HepG2 (cell line): ENCODE measurements at regions not wholly inside any gene's neighbourhood (a gene's known extent, or its start where the extent isn't known, plus 50 kb on each side); places are given as distances from the start of the nearest gene placed in this dataset.

ENCODE experiments used
- BCL6 ChIP-seq: IDR thresholded peaks from 2 replicates; pipeline ENCODE4 v1.6.1; 2016; ENCODE audit warnings: missing genetic modification reagents, missing compliant biosample characterization
- ELF3 ChIP-seq: IDR thresholded peaks from 2 replicates; pipeline ENCODE4 v1.6.1; 2016; ENCODE audit warnings: missing genetic modification reagents, missing compliant biosample characterization
- FOXJ3 ChIP-seq: sonication (generic); formaldehyde crosslinking; IDR thresholded peaks from 2 replicates; pipeline ENCODE4 v1.4.0; 2020; ENCODE audit warnings: missing genetic modification reagents, mild to moderate bottlenecking, borderline replicate concordance
- FOXP4 ChIP-seq: sonication (generic); formaldehyde crosslinking; IDR thresholded peaks from 2 replicates; pipeline ENCODE4 v1.4.0; 2020; ENCODE audit warnings: missing genetic modification reagents
- HMG20B ChIP-seq: conservative IDR thresholded peaks from 2 replicates; pipeline ENCODE4 v1.6.1; 2016; ENCODE audit warnings: missing genetic modification reagents, missing compliant biosample characterization
- HMGXB3 ChIP-seq: sonication (generic); formaldehyde crosslinking; IDR thresholded peaks from 2 replicates; pipeline ENCODE4 v1.4.0; 2020; ENCODE audit warnings: missing genetic modification reagents, borderline replicate concordance
- KLF12 ChIP-seq: sonication (generic); formaldehyde crosslinking; IDR thresholded peaks from 2 replicates; pipeline ENCODE4 v1.4.0; 2020; ENCODE audit warnings: missing genetic modification reagents, borderline replicate concordance
- MED8 ChIP-seq: sonication (generic); formaldehyde crosslinking; IDR thresholded peaks from 2 replicates; pipeline ENCODE4 v1.8.1; 2023; ENCODE audit warnings: mild to moderate bottlenecking, missing genetic modification reagents; ENCODE audit not compliant: insufficient replicate concordance
- NR2F6 ChIP-seq, 2 experiments: IDR thresholded peaks; 2 replicates each; pipeline ENCODE4 v1.6.1; 2016; ENCODE audit warnings: antibody characterized with exemption in 1 of 2, mild to moderate bottlenecking in 1 of 2
- PAXIP1 ChIP-seq: sonication (generic); formaldehyde crosslinking; conservative IDR thresholded peaks from 2 replicates; pipeline ENCODE4 v1.4.0; 2020; ENCODE audit warnings: mild to moderate bottlenecking, missing genetic modification reagents, moderate library complexity
- RFX1 ChIP-seq: fragments of 450-650 bp; IDR thresholded peaks from 2 replicates; pipeline ENCODE4 v1.6.1; 2017
- SOX13 ChIP-seq, 3 experiments: fragments of 450-650 bp in 1 of 3; sonication (generic) in 1 of 3; formaldehyde crosslinking in 1 of 3; IDR thresholded peaks in 2 of 3; conservative IDR thresholded peaks in 1 of 3; 2 replicates each; pipeline versions ENCODE4 v1.5.0 to v1.6.1; 2016 to 2020; ENCODE audit warnings: antibody characterized with exemption in 1 of 3, mild to moderate bottlenecking in 1 of 3, missing compliant biosample characterization in 1 of 3, missing genetic modification reagents in 1 of 3, moderate library complexity in 1 of 3
- ZC3H4 ChIP-seq: sonication (generic); formaldehyde crosslinking; IDR thresholded peaks from 2 replicates; pipeline ENCODE4 v1.4.0; 2020; ENCODE audit warnings: missing genetic modification reagents, borderline replicate concordance
- ZFAT ChIP-seq: sonication (generic); formaldehyde crosslinking; conservative IDR thresholded peaks from 2 replicates; pipeline ENCODE4 v1.8.1; 2023; ENCODE audit warnings: missing genetic modification reagents, inconsistent platforms
- ZNF225 ChIP-seq: sonication (generic); formaldehyde crosslinking; IDR thresholded peaks from 2 replicates; pipeline ENCODE4 v1.4.0; 2020; ENCODE audit warnings: mild to moderate bottlenecking, missing genetic modification reagents
- ZNF232 ChIP-seq: sonication (generic); formaldehyde crosslinking; IDR thresholded peaks from 2 replicates; pipeline ENCODE4 v1.4.0; 2020; ENCODE audit warnings: missing genetic modification reagents, borderline replicate concordance
- ZNF333 ChIP-seq: sonication (generic); formaldehyde crosslinking; IDR thresholded peaks from 2 replicates; pipeline ENCODE4 v1.4.0; 2020; ENCODE audit warnings: mild to moderate bottlenecking, missing genetic modification reagents, borderline replicate concordance
- ZNF577 ChIP-seq: sonication (generic); formaldehyde crosslinking; IDR thresholded peaks from 2 replicates; pipeline ENCODE4 v1.4.0; 2020; ENCODE audit warnings: mild to moderate bottlenecking, low read depth, missing genetic modification reagents, borderline replicate concordance
- ZNF850 ChIP-seq: sonication (generic); formaldehyde crosslinking; conservative IDR thresholded peaks from 2 replicates; pipeline ENCODE4 v1.9.0; 2021; ENCODE audit warnings: mild to moderate bottlenecking, missing genetic modification reagents

- TF ChIP-seq PAXIP1 (peak; percentile 72), BCL6 (CRISPR knock-in tag) (peak; percentile 33; the same call in 1 of the 2 replicates), HMGXB3 (CRISPR knock-in tag) (no peak), ZFAT (CRISPR knock-in tag) (no peak), SOX13 (IDR thresholded peaks at IDR 0.05) (peak; percentile 34; the same call in 1 of the 2 replicates), SOX13 (CRISPR knock-in tag; conservative IDR thresholded peaks at IDR 0.05 in 1 of 2, IDR thresholded peaks at IDR 0.05 in 1 of 2) (peak in 1 of 2 experiments; percentile 89; a peak in 2 of 4 replicates), RFX1 (peak; percentile 68), ZNF225 (no peak), HMG20B (CRISPR knock-in tag) (no peak), ZNF577 (CRISPR knock-in tag) (no peak), NR2F6 (IDR thresholded peaks at IDR 0.05) (peak; percentile 46; the same call in 1 of the 2 replicates), NR2F6 (CRISPR knock-in tag; IDR thresholded peaks at IDR 0.05) (no peak), KLF12 (CRISPR knock-in tag) (no peak), ZNF232 (CRISPR knock-in tag) (no peak), ZC3H4 (CRISPR knock-in tag) (no peak), MED8 (no peak), ZNF333 (CRISPR knock-in tag) (no peak), FOXJ3 (CRISPR knock-in tag) (peak; percentile 69; the same call in 1 of the 2 replicates), ZNF850 (CRISPR knock-in tag) (no peak), ELF3 (CRISPR knock-in tag) (peak; percentile 31; the same call in 1 of the 2 replicates), FOXP4 (peak; percentile 91)
Measured at GRCh38 chr6:113668641-113669408, 188.3 kb upstream of the MARCKS start (continued).
